GM18861 (cell line): ENCODE measurements at regions not wholly inside any gene's neighbourhood (a gene's known extent, or its start where the extent isn't known, plus 50 kb on each side); places are given as distances from the start of the nearest gene placed in this dataset.
"Not testable (repeated sequence)": the region's sequence is repeated elsewhere in the genome, so short reads cannot be mapped to it uniquely, and the experiment has no call there.

Experiments
- ATAC-seq: cut with Tn5 transposase; IDR thresholded peaks from one replicate; pipeline ENCODE4 v1.9.1; 2021; ENCODE audit not compliant: unreplicated experiment

DNA sequence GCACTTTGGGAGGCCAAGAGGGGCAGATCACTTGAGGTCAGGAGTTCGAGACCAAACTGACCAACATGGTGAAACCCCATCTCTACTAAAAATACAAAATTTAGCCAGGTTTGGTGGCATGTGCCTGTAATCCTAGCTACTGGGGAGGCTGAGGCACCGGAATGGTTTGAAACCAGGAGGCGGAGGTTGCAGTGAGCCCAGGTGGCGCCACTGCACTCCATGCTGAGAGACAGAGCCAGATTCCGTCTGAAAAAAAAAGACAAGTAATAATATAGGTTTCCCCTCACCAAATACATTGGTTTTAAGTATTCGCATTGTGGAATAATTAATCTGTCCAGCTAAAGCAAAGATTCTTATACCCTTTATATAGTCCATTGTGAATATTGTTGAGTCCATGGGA lies 1544.6 kb downstream of the OLFM4 start:
- ATAC-seq = no peak

DNA sequence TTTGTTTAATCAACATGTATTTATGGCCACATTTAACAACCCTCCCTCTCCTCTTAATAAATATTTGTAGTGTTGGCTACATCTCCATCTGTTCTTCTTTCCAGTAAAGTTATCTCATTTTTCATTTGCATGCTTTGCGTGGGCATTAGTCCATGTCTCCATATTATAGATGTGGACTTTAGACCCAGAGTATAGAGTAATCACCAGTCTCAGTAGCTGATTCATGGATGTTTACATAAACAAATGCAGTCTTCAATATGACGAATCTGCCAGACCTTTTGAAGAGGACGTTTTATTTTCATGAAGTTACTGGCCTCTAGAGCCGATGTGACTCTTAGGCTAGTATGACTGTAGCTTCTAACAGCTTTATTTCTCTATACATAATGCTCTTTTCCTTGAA lies 1546.2 kb downstream of the OLFM4 start:
- no peak for ATAC-seq

DNA sequence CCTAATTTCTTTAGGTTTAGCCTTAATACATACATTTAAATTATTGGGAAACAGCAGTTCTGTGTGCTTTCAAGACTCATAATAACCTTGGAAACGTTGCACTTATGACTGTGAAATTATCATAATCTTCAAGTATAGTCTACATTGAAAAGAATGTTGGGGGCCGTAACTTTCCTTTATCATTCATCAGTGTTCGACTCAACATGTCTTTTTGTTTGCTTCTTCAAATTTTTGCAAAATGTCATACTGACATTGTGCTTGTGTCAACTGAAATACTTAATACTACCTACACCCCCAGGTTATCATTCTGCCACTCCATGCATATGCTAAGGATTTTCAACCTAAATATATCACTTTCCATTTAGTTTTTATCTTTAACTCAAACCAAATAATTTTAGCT lies 1562.9 kb downstream of the OLFM4 start:
- no peak for ATAC-seq

DNA sequence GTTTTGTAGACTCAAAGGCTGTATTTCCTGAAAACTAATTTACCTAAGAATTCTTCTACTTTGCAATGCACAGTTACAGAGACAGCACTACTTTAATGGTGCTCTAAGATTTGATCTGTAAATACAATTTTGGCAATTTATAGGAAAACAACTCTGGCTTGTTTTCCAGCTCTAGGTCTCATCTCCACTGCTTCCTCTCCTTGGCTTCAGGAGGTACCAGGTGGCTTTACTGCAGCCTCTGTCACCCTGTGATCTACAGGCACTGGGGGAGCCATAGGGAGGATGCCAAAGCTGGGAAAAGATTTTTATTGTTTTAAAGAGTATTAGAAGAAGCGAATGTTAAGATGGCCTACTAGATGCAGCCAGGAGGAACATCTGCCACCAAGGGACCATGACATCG lies 1563.6 kb downstream of the OLFM4 start:
- no peak for ATAC-seq

DNA sequence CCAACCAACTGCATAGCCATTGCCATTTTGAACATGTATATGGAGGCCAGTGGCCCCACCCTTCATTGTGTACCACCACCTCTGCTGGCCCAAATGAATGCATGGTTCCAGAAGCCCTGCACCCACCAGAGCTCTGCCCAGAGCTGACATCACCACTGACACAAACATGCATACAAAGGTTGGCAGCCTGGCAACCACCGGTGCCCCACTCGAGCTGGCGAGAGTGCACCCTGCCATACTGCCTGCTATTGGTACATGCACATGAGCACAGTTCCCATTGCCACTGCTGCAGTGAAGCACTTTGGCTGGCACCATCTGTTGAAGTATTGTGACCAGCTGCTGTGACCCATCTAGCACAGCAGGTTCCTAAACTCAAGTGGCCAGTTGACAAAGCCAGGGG lies 1564.9 kb downstream of the OLFM4 start:
- no peak for ATAC-seq

DNA sequence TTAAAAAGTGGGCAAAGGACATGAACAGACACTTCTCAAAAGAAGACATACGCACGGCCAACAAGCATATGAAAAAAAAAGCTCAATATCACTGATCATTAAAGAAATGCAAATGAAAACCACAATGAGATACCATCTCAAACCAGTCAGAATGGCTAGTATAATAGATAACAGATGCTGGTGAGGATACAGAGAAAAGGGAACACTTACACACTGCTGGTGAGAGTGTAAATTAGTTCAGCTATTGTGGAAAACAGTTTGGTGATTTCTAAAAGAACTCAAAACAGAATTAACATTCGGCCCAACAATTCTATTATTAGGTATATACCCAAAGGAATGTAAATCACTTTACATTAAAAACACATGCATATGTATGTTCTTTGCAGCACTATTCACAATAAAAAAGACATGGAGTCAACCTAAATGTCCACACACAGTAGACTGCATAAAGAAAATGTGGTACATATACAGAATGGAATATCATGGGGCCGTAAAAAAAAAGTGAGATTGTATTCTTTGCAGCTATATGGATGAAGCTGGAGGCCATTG lies 1569.0 kb downstream of the OLFM4 start:
- ATAC-seq = no peak

DNA sequence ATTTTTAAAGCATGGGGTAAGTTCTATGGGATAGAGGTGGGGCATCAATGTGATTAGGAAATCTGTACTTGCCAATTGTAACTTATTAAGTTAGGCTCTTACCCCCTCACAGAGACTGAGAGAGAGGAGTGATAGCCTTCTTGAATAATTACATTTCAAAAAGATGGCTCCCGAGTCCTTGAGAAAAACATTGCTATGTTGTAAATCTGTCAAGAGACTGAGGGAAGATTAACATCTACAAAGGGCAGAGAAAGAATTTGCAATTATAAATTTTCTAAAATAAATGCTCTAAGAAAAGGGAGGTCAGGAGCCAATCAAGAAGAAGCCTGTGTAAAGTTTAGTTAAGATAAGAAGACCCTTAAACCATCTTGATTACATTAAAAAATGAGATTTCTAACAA lies 1570.8 kb downstream of the OLFM4 start:
- ATAC-seq = no peak

DNA sequence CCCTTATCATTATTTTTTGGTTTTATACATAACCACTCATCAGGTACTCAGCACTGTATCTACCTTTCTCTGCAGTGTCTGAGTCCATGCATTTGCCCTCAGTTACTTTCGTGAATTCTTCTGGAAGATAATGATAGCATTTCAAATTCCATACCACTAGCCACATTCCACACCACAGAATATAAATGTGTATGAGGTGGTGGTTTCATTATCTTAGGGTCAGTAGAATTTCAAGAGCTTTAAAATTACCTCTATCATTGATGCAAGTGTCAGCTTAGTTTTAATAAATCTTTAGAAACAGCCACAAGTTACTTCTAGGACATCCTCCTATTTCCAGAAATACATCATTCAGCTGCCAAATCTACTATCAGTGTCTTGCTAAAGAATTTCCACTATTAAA lies 1578.3 kb downstream of the OLFM4 start:
- no peak for ATAC-seq

DNA sequence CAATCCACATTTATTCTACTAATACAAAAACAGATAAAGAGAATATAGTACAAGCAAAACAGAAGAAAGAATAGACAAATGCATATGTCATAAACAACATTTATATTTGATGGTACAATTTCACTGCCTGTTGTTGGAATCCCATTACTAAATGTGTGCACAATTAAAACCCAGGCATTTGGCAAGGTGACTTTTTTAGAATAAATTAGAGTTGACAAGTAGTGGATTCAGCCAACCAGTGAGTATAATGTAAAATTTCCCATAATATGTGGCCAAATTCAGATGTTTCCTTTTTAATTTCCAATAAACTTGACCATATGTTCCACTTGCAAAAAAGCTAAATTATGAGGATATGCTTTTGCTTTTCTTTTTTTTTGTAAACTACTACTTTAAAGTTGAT lies 1578.8 kb downstream of the OLFM4 start:
- no peak for ATAC-seq

DNA sequence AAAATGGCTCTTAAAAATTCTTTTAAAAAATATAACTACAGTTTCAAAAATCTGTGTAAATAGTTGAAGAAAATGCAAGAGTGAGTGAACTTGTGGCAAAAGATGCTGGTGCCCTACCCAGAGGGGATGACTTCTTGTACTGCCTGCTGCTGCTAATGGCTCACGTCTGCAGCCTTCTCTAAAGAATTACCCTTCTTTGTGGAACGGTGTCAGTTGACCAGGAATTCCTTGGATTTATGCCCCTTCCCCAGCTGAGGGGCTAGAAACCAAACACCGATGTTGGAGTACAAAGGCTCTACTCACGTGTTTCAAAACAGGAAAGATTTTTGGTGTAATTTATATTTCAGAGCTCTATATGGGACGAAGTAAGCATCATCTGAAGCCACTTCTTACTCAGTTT lies 1582.8 kb downstream of the OLFM4 start:
- ATAC-seq = no peak

DNA sequence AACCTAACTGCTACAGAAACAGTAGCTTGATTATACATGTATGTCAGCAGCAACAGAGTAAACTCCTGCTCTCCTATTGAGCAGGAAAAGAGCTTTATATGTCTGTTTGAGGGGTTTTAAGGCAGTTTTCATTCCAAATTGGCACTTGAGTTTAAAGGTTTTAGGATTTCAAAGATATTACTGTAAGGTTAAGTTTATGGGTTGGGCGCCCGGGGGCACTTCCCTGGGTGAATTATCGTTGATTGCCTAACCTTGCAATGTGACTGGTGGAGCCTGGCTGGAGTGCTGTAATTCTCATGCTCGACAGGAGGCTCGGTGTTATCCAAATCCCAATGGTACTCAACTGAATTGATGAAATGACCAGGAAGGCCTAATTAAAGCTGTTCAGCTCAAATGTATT lies 1586.1 kb downstream of the OLFM4 start:
- no peak for ATAC-seq

DNA sequence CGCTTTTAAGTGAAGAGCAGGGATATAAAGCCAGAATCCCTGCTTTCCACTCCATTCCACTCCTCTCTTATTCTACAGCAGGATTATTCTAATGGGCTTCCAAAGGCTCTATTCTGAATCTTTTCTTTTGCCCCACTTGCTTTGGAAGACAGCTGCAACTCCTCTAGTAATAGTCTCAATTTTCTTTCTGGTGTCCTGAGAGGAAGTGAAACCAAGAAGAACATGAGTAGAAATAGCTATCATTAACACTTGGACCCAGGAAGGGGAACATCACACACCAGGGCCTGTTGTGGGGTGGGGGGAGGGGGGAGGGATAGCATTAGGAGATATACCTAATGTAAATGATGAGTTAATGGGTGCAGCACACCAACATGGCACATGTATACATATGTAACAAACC lies 1597.9 kb downstream of the OLFM4 start:
- not testable (repeated sequence) for ATAC-seq

DNA sequence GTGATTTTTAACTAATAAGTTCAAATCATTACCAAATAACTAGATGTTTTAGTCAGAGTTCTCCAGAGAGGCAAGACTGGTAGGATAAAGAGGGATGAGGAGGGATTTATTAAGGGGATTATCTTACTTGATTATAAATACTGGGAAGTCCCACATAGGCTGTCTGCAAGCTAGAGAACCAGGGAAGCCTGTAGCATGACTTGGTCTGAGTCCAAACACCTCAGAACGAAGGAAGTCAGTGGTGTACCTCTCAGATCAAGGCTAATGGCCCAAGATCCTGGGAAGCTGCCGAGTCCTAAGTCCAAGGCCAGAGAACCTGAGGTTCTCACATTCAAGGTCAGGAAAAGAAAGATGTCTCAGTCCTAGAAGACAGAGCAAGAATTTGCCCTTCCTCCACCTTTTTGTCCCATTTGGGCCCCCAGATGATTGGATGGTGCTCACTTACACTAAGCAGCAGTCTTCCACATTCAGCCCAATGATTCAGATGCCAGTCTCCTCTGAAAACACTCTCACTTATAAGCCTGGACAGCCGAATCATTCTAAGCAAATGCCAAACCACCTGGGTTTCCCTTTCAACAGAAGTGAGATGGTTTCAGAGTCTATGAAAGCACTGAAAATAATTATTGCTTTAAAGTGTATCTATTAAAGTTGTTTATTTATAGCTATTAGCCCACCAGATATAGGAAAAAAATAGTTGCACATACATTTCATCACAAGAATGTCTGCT lies 1599.2 kb downstream of the OLFM4 start:
- no peak for ATAC-seq

DNA sequence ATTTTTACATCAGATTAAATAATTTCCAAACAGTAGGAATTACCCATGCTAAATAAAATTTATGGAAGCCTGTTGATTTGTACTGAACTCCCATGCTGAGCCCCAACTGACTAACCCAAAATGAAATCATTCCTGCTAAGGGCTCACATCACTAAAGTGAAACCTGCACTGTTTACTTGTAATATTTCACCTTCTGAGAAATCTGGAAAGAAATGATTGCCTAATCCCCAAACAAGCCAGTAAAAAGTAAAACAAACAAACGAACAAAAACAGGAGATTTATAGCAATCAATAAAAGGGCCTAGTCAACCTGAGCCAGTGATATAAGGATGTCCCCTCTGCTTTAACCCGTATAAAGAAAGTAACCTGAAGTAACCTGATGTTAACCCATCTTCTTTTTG lies 1599.8 kb downstream of the OLFM4 start:
- no peak for ATAC-seq

DNA sequence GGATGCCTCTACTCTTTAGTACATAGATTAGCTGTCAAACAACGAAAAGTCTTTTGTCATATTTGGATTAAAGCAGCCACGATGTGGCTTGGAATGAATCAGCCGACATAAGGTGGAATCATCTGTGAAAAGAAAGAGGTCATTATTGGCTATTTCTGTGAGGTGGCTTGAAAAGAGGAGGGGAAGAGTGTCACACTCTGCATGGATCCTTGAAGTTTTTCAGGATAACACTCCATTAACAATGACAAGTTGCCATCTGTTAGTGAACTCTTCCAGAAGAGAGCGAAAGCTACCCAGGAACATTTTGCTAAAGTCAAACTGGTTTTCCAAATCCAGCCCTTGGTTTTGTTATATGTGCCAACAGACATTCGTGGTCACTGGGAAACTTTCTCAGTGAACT lies 1604.8 kb downstream of the OLFM4 start:
- ATAC-seq = no peak

DNA sequence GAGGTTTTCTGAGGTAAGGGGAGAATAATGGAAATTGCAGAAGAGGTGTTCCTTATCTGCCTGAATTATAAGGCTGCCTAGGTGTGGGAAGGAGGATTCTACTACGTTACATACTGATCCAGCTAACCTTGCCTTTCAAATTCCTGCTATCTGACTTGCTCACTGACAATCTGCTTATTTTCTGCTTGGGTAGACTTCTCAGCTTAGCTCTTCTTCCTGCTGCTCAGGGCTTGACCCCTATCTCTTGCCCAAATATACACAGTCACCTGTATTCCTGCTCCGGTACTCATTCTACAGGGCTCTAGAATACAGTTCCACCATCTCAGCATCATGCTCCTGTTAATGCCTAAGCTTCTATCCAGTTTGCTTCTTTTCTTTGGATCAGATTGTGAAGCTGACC lies 1607.6 kb downstream of the OLFM4 start:
- ATAC-seq = no peak

DNA sequence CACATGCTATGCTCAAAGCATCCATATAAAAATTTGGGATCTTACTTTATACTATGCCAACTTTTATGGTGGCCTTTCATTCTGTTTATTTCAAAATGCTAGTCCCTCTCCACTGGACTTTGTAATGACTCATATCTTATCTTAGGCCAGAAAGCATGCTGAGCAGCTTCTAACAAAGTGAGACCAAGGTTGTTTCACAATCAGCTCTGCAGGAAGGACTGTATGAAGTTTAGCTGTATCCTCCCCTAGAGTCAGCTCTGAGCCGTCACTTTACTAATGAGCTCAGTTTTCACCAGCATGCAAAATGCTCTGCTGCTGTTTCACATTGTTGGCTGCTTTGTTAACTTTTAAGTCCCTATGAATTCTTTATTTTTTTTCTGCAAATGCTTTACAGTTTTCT lies 1608.8 kb downstream of the OLFM4 start:
- ATAC-seq = no peak

DNA sequence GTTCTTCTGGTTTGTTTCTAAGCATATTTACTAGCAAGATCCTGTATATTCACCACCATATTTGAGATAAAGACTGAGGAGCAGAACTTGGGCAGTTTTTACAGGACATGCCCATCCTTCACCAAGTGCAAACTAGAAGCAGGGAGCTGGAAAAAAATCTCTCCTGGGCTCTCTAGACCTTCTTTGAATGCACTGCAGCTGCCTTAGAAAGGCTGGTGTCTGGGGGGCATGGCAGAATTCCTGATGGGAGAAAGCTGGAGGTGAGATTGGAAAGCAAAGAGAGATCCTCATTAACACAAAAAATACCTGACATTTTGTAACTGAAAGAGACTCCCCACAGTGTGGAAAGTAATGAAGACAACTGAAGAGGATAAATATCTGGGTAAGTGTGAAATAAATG lies 1612.1 kb downstream of the OLFM4 start:
- ATAC-seq = no peak

DNA sequence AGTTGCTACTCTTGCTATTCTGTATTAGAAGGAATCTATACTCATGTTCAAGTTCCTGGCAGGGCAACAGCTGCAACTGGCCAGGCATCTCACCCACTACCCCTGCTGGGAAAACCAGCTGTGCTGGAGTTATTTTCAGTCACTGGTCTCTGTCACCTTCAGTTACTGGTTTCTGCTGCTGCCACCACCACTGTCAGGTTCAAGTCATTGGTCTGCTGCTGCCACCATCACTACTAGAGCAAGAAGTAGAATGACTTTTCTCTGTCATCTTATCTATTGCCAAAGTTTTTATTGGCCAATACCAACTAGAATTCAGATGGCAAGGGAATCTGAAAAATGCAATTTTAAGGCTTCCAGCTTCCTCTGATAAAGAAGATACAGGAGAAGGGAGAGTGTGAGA lies 1615.2 kb downstream of the OLFM4 start:
- no peak for ATAC-seq

DNA sequence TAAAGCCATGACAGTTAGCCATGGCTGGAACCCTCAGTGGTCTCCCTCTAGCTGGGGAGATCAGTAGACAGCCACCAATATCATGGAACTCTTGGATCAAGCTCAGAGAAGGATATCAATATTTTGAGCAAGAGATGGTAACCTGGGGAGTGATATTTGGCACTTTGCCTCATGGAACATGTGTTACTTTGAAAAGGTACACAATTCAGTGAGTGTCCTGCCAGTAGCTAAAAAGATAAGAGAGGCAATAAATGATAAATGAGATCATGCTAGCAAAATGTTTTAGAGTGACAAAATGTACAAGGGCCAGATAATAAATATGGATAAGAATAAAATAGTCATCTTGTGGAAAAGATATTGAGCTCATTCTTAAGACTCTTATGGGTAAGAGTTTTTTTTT lies 1618.7 kb downstream of the OLFM4 start:
- ATAC-seq = no peak

DNA sequence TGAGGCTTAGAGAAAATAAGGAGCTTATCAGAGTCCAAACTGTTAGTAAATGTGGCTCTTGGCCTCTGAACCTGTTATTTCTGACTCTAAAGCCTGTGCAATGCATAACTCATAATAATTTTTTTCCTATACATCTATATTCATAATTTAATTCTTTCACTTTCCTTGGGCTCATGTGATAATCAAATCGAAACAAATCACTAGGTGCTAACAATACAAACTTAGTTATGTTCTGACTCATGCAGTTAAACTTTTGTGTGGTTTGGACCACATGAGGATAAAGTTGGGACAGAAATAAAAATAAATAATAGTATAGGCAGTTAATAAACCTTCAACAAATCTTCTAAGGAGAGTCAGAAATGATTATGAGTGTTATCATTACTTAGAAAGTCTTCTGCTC lies 1629.0 kb downstream of the OLFM4 start:
- no peak for ATAC-seq

DNA sequence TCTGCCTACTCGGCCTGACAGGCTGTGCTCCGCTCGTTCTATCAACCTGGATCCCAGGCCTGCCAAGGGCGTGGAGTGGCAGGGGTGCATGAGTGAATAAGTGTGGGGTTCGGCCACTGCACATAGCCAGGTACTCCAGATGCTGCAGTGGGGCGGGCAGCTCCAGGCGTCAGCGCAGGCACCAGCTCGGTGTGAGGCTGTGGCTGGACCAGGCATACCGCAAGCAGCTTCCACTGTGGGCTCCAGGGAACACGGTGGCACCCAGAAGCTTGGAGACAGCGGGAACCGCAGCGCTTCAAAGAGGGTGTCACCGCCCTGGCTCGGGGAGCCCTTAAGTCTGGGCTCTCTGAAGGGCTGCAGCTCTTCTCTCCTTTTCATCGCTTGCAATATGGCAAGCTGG lies 1630.2 kb downstream of the OLFM4 start:
- no peak for ATAC-seq

DNA sequence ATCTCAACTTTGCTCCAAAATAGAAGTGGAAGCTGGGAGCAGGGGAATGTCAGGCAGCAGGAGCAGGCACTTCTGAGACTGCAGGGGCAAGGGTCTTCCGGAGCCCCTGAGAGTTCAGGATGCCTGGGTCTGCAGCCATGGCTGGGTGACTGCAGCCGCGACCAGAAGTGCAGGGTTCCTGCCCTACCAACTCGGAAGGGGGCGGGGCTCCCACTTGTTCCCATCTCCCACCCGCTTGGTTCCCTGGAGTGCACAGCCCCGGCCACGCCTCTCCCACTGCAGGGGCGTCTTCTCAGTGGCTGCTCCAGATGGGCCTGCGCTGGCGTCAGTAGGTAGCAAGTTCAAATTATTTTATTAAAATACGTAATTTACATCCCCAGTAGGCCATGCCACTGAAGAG lies 1631.7 kb downstream of the OLFM4 start:
- no peak for ATAC-seq
